A549 (cell line): ENCODE measurements at regions not wholly inside any gene's neighbourhood (a gene's known extent, or its start where the extent isn't known, plus 50 kb on each side); places are given as distances from the start of the nearest gene placed in this dataset.

Experiments used
- ATAC-seq, 2 experiments: fragments of 200-7000 bp in 1 of 2; fragments of >200 bp in 1 of 2; cut with Nextera tagmentation in 1 of 2; cut with Tn5 transposase in 1 of 2; 3 replicates each; pipeline versions ENCODE4 v1.8.0 to v1.9.1; 2018 to 2020; ENCODE audit warnings: mild to moderate bottlenecking in 1 of 2, moderate library complexity in 1 of 2
- CTCF ChIA-PET: fragments of 300-600 bp; sonication (Branson Sonifier 250); formaldehyde crosslinking; extraction: SDS; loops from one replicate; lab custom pipeline; 2021; ENCODE audit warnings: antibody characterized with exemption, inconsistent platforms; lab: Yijun Ruan, JAX
- POLR2A ChIA-PET: fragments of 350-600 bp; formaldehyde crosslinking; extraction: SDS; loops from one replicate; lab custom pipeline; 2021; ENCODE audit warnings: antibody characterized with exemption, inconsistent platforms; lab: Yijun Ruan, JAX
- DNase-seq, 2 experiments: peaks; one replicate each; pipeline versions ENCODE4 v3.0.0 to v3.0.0-alpha.2; 2011 to 2016; ENCODE audit warnings: low read depth in 1 of 2, low spot score in 1 of 2
- FAIRE-seq: peaks from 2 replicates; lab custom pipeline; 2011; peaks lifted over from hg19 to GRCh38; lab: Jason Lieb, UNC
- H3K27ac ChIP-seq, 2 experiments: fragments of >200 bp; sonication (Bioruptor Twin); formaldehyde crosslinking; 3 replicates each; pipeline ENCODE4 v1.5.1; 2016 to 2017
- H3K4me1 ChIP-seq: fragments of >200 bp; sonication (Bioruptor Twin); formaldehyde crosslinking; 3 replicates; pipeline ENCODE4 v1.6.1; 2016
- H3K4me2 ChIP-seq: fragments of >200 bp; sonication (Bioruptor Twin); formaldehyde crosslinking; 3 replicates; pipeline ENCODE4 v1.6.1; 2016
- H3K4me3 ChIP-seq: fragments of >200 bp; sonication (Bioruptor Twin); formaldehyde crosslinking; 3 replicates; pipeline ENCODE4 v1.5.1; 2016
- H3K9me3 ChIP-seq: fragments of >200 bp; sonication (Bioruptor Twin); formaldehyde crosslinking; 3 replicates; pipeline ENCODE4 v1.6.1; 2016
- ATOH8 ChIP-seq: fragments of 250-450 bp; sonication (Bioruptor Pico); IDR thresholded peaks from 2 replicates; pipeline ENCODE4 v1.5.0; 2020; ENCODE audit warnings: low read depth, mild to moderate bottlenecking, moderate library complexity
- CBX2 ChIP-seq: fragments of 200-600 bp; sonication (generic); IDR thresholded peaks from 2 replicates; pipeline ENCODE4 v1.6.1; 2016; ENCODE audit warnings: low read depth, mild to moderate bottlenecking, borderline replicate concordance
- CEBPB ChIP-seq, 2 experiments: fragments of >200 bp in 1 of 2; sonication (Bioruptor Twin) in 1 of 2; formaldehyde crosslinking in 1 of 2; IDR thresholded peaks; 2 replicates each; pipeline ENCODE4 v1.6.1; 2012 to 2016
- CHD4 ChIP-seq: fragments of 200-600 bp; sonication (generic); IDR thresholded peaks from 2 replicates; pipeline ENCODE4 v1.6.1; 2016; ENCODE audit warnings: antibody characterized with exemption, mild to moderate bottlenecking, borderline replicate concordance
- CTCF ChIP-seq: fragments of >200 bp; sonication (Bioruptor Twin); formaldehyde crosslinking; IDR thresholded peaks from 3 replicates; pipeline ENCODE4 v1.5.1; 2016
- ELK1 ChIP-seq: fragments of 150-350 bp; IDR thresholded peaks from 2 replicates; pipeline ENCODE4 v1.6.1; 2014; ENCODE audit warnings: low read depth, mild to moderate bottlenecking, low read length
- ESRRA ChIP-seq: fragments of 150-350 bp; IDR thresholded peaks from 2 replicates; pipeline ENCODE4 v1.6.1; 2014; ENCODE audit warnings: mild to moderate bottlenecking, low read length, borderline replicate concordance
- FOSL2 ChIP-seq, 2 experiments: fragments of 450-650 bp in 1 of 2; fragments of >200 bp in 1 of 2; sonication (Bioruptor Twin) in 1 of 2; formaldehyde crosslinking; IDR thresholded peaks; 2 replicates each; pipeline versions ENCODE4 v1.5.0 to v1.6.1; 2016 to 2020; ENCODE audit warnings: mild to moderate bottlenecking in 1 of 2, moderate library complexity in 1 of 2
- HDAC2 ChIP-seq: fragments of 200-600 bp; sonication (generic); IDR thresholded peaks from 2 replicates; pipeline ENCODE4 v1.6.1; 2016
- HEYL ChIP-seq: fragments of 250-450 bp; sonication (Bioruptor Pico); IDR thresholded peaks from 2 replicates; pipeline ENCODE4 v1.8.0; 2021; ENCODE audit warnings: mild to moderate bottlenecking, moderate library complexity
- HOXA7 ChIP-seq: fragments of 250-450 bp; sonication (Bioruptor Pico); IDR thresholded peaks from 2 replicates; pipeline ENCODE4 v1.5.0; 2020; ENCODE audit warnings: mild to moderate bottlenecking, moderate library complexity
- HOXB13 ChIP-seq: fragments of 250-450 bp; sonication (Bioruptor Pico); IDR thresholded peaks from 2 replicates; pipeline ENCODE4 v1.5.0; 2020; ENCODE audit warnings: low read depth, mild to moderate bottlenecking, moderate library complexity
- JUN ChIP-seq, 2 experiments: fragments of >200 bp; sonication (Bioruptor Twin); formaldehyde crosslinking; IDR thresholded peaks; 2 replicates in 1 of 2; 3 replicates in 1 of 2; pipeline ENCODE4 v1.6.1; 2016 to 2017
- KDM5A ChIP-seq: fragments of 200-600 bp; sonication (generic); IDR thresholded peaks from 2 replicates; pipeline ENCODE4 v1.6.1; 2016; ENCODE audit warnings: antibody characterized with exemption, mild to moderate bottlenecking
- NFE2L2 ChIP-seq: fragments of 150-350 bp; conservative IDR thresholded peaks from 2 replicates; pipeline ENCODE4 v1.6.1; 2014; ENCODE audit warnings: low read length
- NR3C1 ChIP-seq: fragments of >200 bp; sonication (Bioruptor Twin); formaldehyde crosslinking; IDR thresholded peaks from 3 replicates; pipeline ENCODE4 v1.6.1; 2017
- RAD21 ChIP-seq, 2 experiments: fragments of >200 bp in 1 of 2; sonication (Bioruptor Twin) in 1 of 2; formaldehyde crosslinking in 1 of 2; IDR thresholded peaks in 1 of 2; conservative IDR thresholded peaks in 1 of 2; 2 replicates in 1 of 2; 3 replicates in 1 of 2; pipeline ENCODE4 v1.6.1; 2012 to 2018; ENCODE audit warnings: inconsistent platforms in 1 of 2
- RARB ChIP-seq: fragments of 250-450 bp; sonication (Bioruptor Pico); IDR thresholded peaks from 2 replicates; pipeline ENCODE4 v1.8.0; 2021; ENCODE audit warnings: mild to moderate bottlenecking, moderate library complexity
- REST ChIP-seq: fragments of 200-600 bp; sonication (generic); IDR thresholded peaks from 2 replicates; pipeline ENCODE4 v1.6.1; 2016; ENCODE audit warnings: antibody characterized with exemption, mild to moderate bottlenecking, moderate library complexity
- SMC3 ChIP-seq: fragments of >200 bp; sonication (Bioruptor Twin); formaldehyde crosslinking; IDR thresholded peaks from 3 replicates; pipeline ENCODE4 v1.6.1; 2018; ENCODE audit warnings: inconsistent platforms
- TP53 ChIP-seq: fragments of 250-450 bp; sonication (Bioruptor Pico); IDR thresholded peaks from 2 replicates; pipeline ENCODE4 v1.5.0; 2021; ENCODE audit warnings: mild to moderate bottlenecking, moderate library complexity
- USF2 ChIP-seq: fragments of 450-650 bp; IDR thresholded peaks from 2 replicates; pipeline ENCODE4 v1.6.1; 2014; ENCODE audit warnings: antibody characterized with exemption
- ZFP36 ChIP-seq: fragments of 450-650 bp; IDR thresholded peaks from 2 replicates; pipeline ENCODE4 v1.6.1; 2014; ENCODE audit warnings: borderline replicate concordance; ENCODE audit not compliant: partially characterized antibody
- WGBS: methylation state at CpG from one replicate; pipeline ENCODE4 v1.1.6; 2017; ENCODE audit errors: missing lambda C conversion rate; 5-methylcytosine and 5-hydroxymethylcytosine counted together

- ATAC-seq: no peak
- Histone ChIP-seq H3K4me3 (no peak overlapping the region), H3K4me2 (no peak overlapping the region), H3K27ac (no peak overlapping the region; a peak in 1 of 6 replicates), H3K9me3 (no peaks in the 10 kb centered on the region)
- no peak for FAIRE-seq
- CTCF ChIA-PET: interaction anchor here (0.9 to 1.6 kb wide), 3 partner anchors 9 to 201 kb away, joined by 3 to 8 read pairs (median 7); no protein-coding TSS in a partner anchor
- DNase-seq: no peak
- no peak for TF ChIP-seq HEYL
- TF ChIP-seq SMC3: no peak
- TF ChIP-seq FOSL2 (IDR thresholded peaks at IDR 0.05): no peak
- TF ChIP-seq FOSL2 (CRISPR knock-in tag; IDR thresholded peaks at IDR 0.05): no peak
- TF ChIP-seq ESRRA: no peak
- TF ChIP-seq RARB (CRISPR knock-in tag): no peak
- no peak for TF ChIP-seq CEBPB (IDR thresholded peaks at IDR 0.05)
- TF ChIP-seq NFE2L2: no peak
- no peak for TF ChIP-seq KDM5A
- TF ChIP-seq HOXA7 (CRISPR knock-in tag): no peak
- TF ChIP-seq HDAC2: no peak
- TF ChIP-seq, all 56 proteins: peak for 0
- no peaks in the 10 kb centered on the region for H3K4me1 ChIP-seq
- WGBS: 87% methylated on average over 10 of the region's 13 CpGs
- POLR2A ChIA-PET: no interaction called here
These were observed 89.2 kb downstream of the NPIPB11 start for GRCh38 chr16:29317269-29317668.

- CTCF ChIA-PET: interaction anchor here (1.3 to 1.6 kb wide), 5 partner anchors 9 to 201 kb away, joined by 3 to 8 read pairs (median 3); no protein-coding TSS in a partner anchor
- no peak overlapping the region for H3K4me3 ChIP-seq
- TF ChIP-seq RAD21 (conservative IDR thresholded peaks at IDR 0.05 in 1 of 2, IDR thresholded peaks at IDR 0.05 in 1 of 2) (no peak), CBX2 (no peak), ATOH8 (CRISPR knock-in tag) (no peak), HEYL (no peak), REST (no peak), JUN (IDR thresholded peaks at IDR 0.05) (no peak), NR3C1 (no peak), HOXB13 (CRISPR knock-in tag) (no peak), CHD4 (no peak), CTCF (no peak), USF2 (no peak), ZFP36 (no peak), TP53 (CRISPR knock-in tag) (no peak), ELK1 (no peak)
- H3K4me2 ChIP-seq: no peak overlapping the region
- no peak for DNase-seq
- POLR2A ChIA-PET: no interaction called here
- WGBS: 79% methylated on average over 11 of the region's 12 CpGs
- no peaks in the 10 kb centered on the region for H3K9me3 ChIP-seq
- no peaks in the 10 kb centered on the region for H3K4me1 ChIP-seq
- no peak for ATAC-seq
- FAIRE-seq: no peak
- peak overlapping the region in 1 of 2 experiments; percentile 46; a peak in 2 of 6 replicates for H3K27ac ChIP-seq
These were observed 89.7 kb downstream of the NPIPB11 start for GRCh38 chr16:29316761-29317183.
